K562 (cell line): ENCODE measurements at regions not wholly inside any gene's neighbourhood (a gene's known extent, or its start where the extent isn't known, plus 50 kb on each side); places are given as distances from the start of the nearest gene placed in this dataset.

ENCODE experiments used
- ATAC-seq: fragments of 200-7000 bp; cut with Tn5 transposase; 3 replicates; pipeline ENCODE4 v1.9.1; 2020; ENCODE audit warnings: moderate library complexity
- BruUV-seq: library from RNA; stranded (reverse); fragments of 400-500 nt; replicated peaks from 2 replicates; lab custom pipeline; 2021; lab: Mats Ljungman, UMichigan
- CTCF ChIA-PET: fragments of 300-600 bp; formaldehyde crosslinking; extraction: SDS; loops from one replicate; lab custom pipeline; 2021; ENCODE audit warnings: low intra/inter-chr PET ratio; lab: Yijun Ruan, JAX
- POLR2A ChIA-PET: fragments of 300-600, 350-650 bp; sonication (Branson Sonifier 250); formaldehyde crosslinking; extraction: SDS; loops from one replicate; lab custom pipeline; 2021; ENCODE audit warnings: antibody characterized with exemption, inconsistent platforms; lab: Yijun Ruan, JAX
- DNase-seq, 4 experiments: peaks; one replicate each; pipeline versions ENCODE4 v3.0.0 to v3.0.0-alpha.2; 2011 to 2018; ENCODE audit warnings: low spot score in 3 of 4, mixed read lengths in 3 of 4; ENCODE audit errors: extremely low read depth in 1 of 4
- FAIRE-seq: peaks from 2 replicates; lab custom pipeline; 2011; peaks lifted over from hg19 to GRCh38; lab: Jason Lieb, UNC
- H2AFZ ChIP-seq: 2 replicates; pipeline ENCODE4 v1.6.0; 2011; ENCODE audit warnings: low read depth, low read length, control low read depth, inconsistent platforms
- H3K27ac ChIP-seq: fragments of 200-600 bp; 3 replicates; pipeline ENCODE4 v1.8.0; 2011; ENCODE audit warnings: low read depth, mild to moderate bottlenecking, control low read depth, inconsistent platforms, low read length, moderate library complexity, mixed read lengths; ENCODE audit errors: extremely low read depth
- H3K27me3 ChIP-seq, 2 experiments: fragments of 300-600 bp in 1 of 2; 2 replicates in 1 of 2; 3 replicates in 1 of 2; pipeline versions ENCODE4 v1.6.0 to v1.8.0; 2011; ENCODE audit warnings: inconsistent platforms in 2 of 2, low read length in 2 of 2, mild to moderate bottlenecking in 1 of 2, mixed read lengths in 1 of 2, moderate library complexity in 1 of 2; ENCODE audit not compliant: control insufficient read depth in 2 of 2, insufficient read depth in 2 of 2
- H3K36me3 ChIP-seq: fragments of 300-600 bp; 3 replicates; pipeline ENCODE4 v1.8.0; 2011; ENCODE audit warnings: mild to moderate bottlenecking, low read length, inconsistent platforms; ENCODE audit not compliant: control insufficient read depth, insufficient read depth
- H3K4me1 ChIP-seq, 2 experiments: fragments of 200-600 bp in 1 of 2; replicated peaks in 1 of 2; 2 replicates in 1 of 2; 3 replicates in 1 of 2; pipeline versions ENCODE4 v1.5.1 to v1.8.0; 2011; ENCODE audit warnings: inconsistent platforms in 2 of 2, low read length in 2 of 2, mild to moderate bottlenecking in 1 of 2, mixed read lengths in 1 of 2, moderate library complexity in 1 of 2; ENCODE audit not compliant: control insufficient read depth in 2 of 2, insufficient read depth in 2 of 2
- H3K4me2 ChIP-seq: 2 replicates; pipeline ENCODE4 v1.6.1; 2011; ENCODE audit warnings: low read length, control low read depth, inconsistent platforms, mixed read lengths; ENCODE audit not compliant: insufficient read depth
- H3K4me3 ChIP-seq: fragments of 200-600 bp; sonication (generic), shearing (Covaris generic); 2 replicates; pipeline ENCODE4 v1.5.1; 2016; ENCODE audit warnings: control low read depth, inconsistent platforms
- H3K79me2 ChIP-seq: fragments of 200-600 bp; 3 replicates; pipeline ENCODE4 v1.8.0; 2011; ENCODE audit warnings: low read length, inconsistent platforms; ENCODE audit not compliant: control insufficient read depth, insufficient read depth
- H3K9ac ChIP-seq, 2 experiments: 2 replicates each; pipeline versions ENCODE4 v1.6.0 to v1.6.1; 2011; ENCODE audit warnings: low read depth in 2 of 2, low read length in 2 of 2, control low read depth in 1 of 2, inconsistent platforms in 1 of 2, mild to moderate bottlenecking in 1 of 2, mixed read lengths in 1 of 2; ENCODE audit not compliant: insufficient read depth in 1 of 2
- H3K9me1 ChIP-seq: one replicate; pipeline ENCODE4 v1.6.0; 2011; ENCODE audit warnings: inconsistent platforms, mild to moderate bottlenecking, low read length, moderate library complexity; ENCODE audit not compliant: control insufficient read depth, insufficient read depth
- H3K9me3 ChIP-seq: replicated peaks from 2 replicates; pipeline ENCODE4 v1.5.1; 2011; ENCODE audit warnings: low read depth, low read length, inconsistent platforms; ENCODE audit not compliant: control insufficient read depth, insufficient read depth
- H4K20me1 ChIP-seq: replicated peaks from 2 replicates; pipeline ENCODE4 v1.6.1; 2011; ENCODE audit warnings: low read length, inconsistent platforms, mixed read lengths; ENCODE audit not compliant: control insufficient read depth, insufficient read depth
- BRF2 ChIP-seq: IDR thresholded peaks from 3 replicates; pipeline ENCODE4 v1.6.1; 2011; ENCODE audit warnings: borderline replicate concordance, mild to moderate bottlenecking; ENCODE audit not compliant: insufficient read length, insufficient read depth
- E4F1 ChIP-seq: fragments of 250-450 bp; sonication (Bioruptor Pico); IDR thresholded peaks from 2 replicates; pipeline ENCODE4 v1.5.0; 2021; ENCODE audit warnings: mild to moderate bottlenecking, borderline replicate concordance
- ERF ChIP-seq: fragments of 450-650 bp; formaldehyde crosslinking; IDR thresholded peaks from 2 replicates; pipeline ENCODE4 v1.4.0; 2020; ENCODE audit warnings: mild to moderate bottlenecking, mixed read lengths
- JUN ChIP-seq, 2 experiments: sonication (generic) in 1 of 2; formaldehyde crosslinking in 1 of 2; IDR thresholded peaks; 2 replicates each; pipeline versions ENCODE4 v1.6.1 to v1.8.0; 2012 to 2022; ENCODE audit warnings: borderline replicate concordance in 2 of 2, mild to moderate bottlenecking in 2 of 2, improper control_type of control experiment in 1 of 2, low read depth in 1 of 2, low read length in 1 of 2, missing genetic modification reagents in 1 of 2
- NFE2 ChIP-seq: IDR thresholded peaks from 2 replicates; pipeline ENCODE4 v1.6.1; 2014; ENCODE audit warnings: antibody characterized with exemption, low read depth
- RFX5 ChIP-seq: IDR thresholded peaks from 2 replicates; pipeline ENCODE4 v1.6.1; 2011; ENCODE audit warnings: low read depth, mild to moderate bottlenecking, improper control_type of control experiment, low read length
- SP2 ChIP-seq: IDR thresholded peaks from 2 replicates; pipeline ENCODE4 v1.6.1; 2011; ENCODE audit warnings: mild to moderate bottlenecking, low read depth, low read length, moderate library complexity; ENCODE audit not compliant: poor library complexity, severe bottlenecking; ENCODE audit errors: extremely low read depth
- TAF7 ChIP-seq: fragments of 450-650 bp; IDR thresholded peaks from 2 replicates; pipeline ENCODE4 v1.6.1; 2016; ENCODE audit warnings: missing genetic modification characterization, missing compliant biosample characterization
- TBP ChIP-seq: optimal IDR thresholded peaks from 2 replicates; pipeline ENCODE3; 2011; ENCODE audit warnings: low read depth, low read length, improper control_type of control experiment
- ZNF224 ChIP-seq: sonication (generic); formaldehyde crosslinking; IDR thresholded peaks from 2 replicates; pipeline ENCODE4 v1.8.0; 2022; ENCODE audit warnings: mild to moderate bottlenecking, missing genetic modification reagents
- ZNF24 ChIP-seq: fragments of 450-650 bp; IDR thresholded peaks from 2 replicates; pipeline ENCODE4 v1.6.1; 2016
- ZNF316 ChIP-seq: fragments of 450-650 bp; IDR thresholded peaks from 2 replicates; pipeline ENCODE4 v1.6.1; 2016
- WGBS: fragments of 100-300 bp; shearing (Covaris generic); methylation state at CpG from one replicate; pipeline ENCODE4 v1.1.6; 2016; ENCODE audit warnings: low coverage, mixed read lengths; ENCODE audit not compliant: insufficient coverage; ENCODE audit errors: missing lambda C conversion rate; 5-methylcytosine and 5-hydroxymethylcytosine counted together
- in situ Hi-C: fragments of 300-500 bp; cut with MboI; formaldehyde crosslinking; loops from 4 replicates; pipeline ENCODE4 v1.15.0; 2018; ENCODE audit warnings: inconsistent platforms, mixed read lengths
- intact Hi-C: fragments of 100-400 bp; cut with micrococcal nuclease; formaldehyde crosslinking; loops from 2 replicates; pipeline ENCODE4 v1.14.2; 2022

DNA sequence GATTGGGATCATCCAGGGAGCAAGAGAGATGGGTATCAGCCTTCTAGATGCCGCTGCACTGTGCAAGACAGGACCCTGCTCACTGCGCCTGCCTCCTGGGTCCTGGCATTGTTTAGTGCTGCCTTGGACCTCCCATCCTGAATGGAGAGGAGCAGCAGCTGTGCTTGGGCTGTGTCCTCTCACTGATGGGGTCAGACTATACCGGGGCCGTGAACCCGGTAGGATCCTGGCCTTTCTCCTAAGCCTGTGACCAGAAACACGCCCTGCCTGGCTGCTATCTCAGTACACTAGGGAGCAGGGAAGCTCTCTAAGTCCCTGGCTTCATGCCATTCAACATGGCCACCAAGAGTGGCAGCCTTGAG lies 309.4 kb upstream of the ZNF32 start:
- FAIRE-seq = no peak
- Histone ChIP-seq H3K36me3 (no peaks in the 10 kb centered on the region), H3K79me2 (no peaks in the 10 kb centered on the region), H4K20me1 (no peaks in the 10 kb centered on the region; the same call in 1 of the 2 replicates), H3K9me3 (no peaks in the 10 kb centered on the region), H3K27ac (no peak overlapping the region), H3K4me3 (no peak overlapping the region), H3K9ac (no peak overlapping the region), H3K4me2 (no peak overlapping the region), H3K9me1 (no peaks in the 10 kb centered on the region), H2AFZ (no peak overlapping the region), H3K27me3 (peaks cover 7 to 21% of the 10 kb centered on the region in 2 experiments; a peak in 3 of 5 replicates), H3K4me1 (no peaks in the 10 kb centered on the region)
- no TSS peak for BruUV-seq
- ChIA-PET POLR2A (interaction anchor here (0.6 kb wide), 1 partner anchor 60 kb away, joined by 3 read pairs; no protein-coding TSS in a partner anchor), CTCF (no interaction called here)
- no peak for DNase-seq
- TF ChIP-seq ZNF24 (no peak), ZNF224 (no peak), TAF7 (tag) (no peak), SP2 (no peak), TBP (no peak), RFX5 (no peak), E4F1 (CRISPR knock-in tag) (no peak), NFE2 (no peak), ZNF316 (no peak), ERF (no peak), JUN (IDR thresholded peaks at IDR 0.05; ENCODE audit: borderline replicate concordance, low read depth, low read length) (no peak), JUN (CRISPR knock-in tag; IDR thresholded peaks at IDR 0.05; ENCODE audit: borderline replicate concordance) (no peak), BRF2 (no peak)
- intact Hi-C loops (no loop called here), in situ Hi-C loops (no loop called here)
- ATAC-seq = no peak
- 2% methylated on average over 6 of the region's 6 CpGs for WGBS
